ENCODE measurements at regions not wholly inside any gene's neighbourhood (a gene's known extent, or its start where the extent isn't known, plus 50 kb on each side); places are given as distances from the start of the nearest gene placed in this dataset.

DNA sequence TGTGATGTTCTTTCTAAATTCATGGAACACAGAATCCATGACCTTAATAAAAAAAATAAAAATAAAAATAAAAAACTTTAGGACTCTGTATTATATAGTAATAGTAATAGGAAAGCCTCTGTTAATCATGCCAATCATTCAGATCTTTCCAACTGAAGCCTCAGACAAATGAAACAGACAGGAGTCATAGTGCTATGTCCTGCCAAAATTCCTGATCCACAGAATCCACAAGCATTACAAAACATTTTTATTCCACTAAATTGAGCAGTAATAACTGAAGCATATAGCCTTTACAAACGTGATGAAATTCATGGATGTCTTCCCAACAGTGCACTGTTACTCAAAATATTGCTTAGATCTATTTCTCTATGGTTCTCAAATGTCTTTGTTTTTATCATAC is 820.6 kb upstream of the PCDH9 start:
- Histone ChIP-seq H3K4me3 (ENCODE audit: low read depth, low read length) (no peak overlapping the region), H3K27me3 (ENCODE audit: control insufficient read depth, insufficient read depth, low read length) (no peaks in the 10 kb centered on the region), H3K36me3 (ENCODE audit: control insufficient read depth, insufficient read depth, low read length) (no peaks in the 10 kb centered on the region)
- ChIA-PET CTCF (no interaction called here), POLR2A (no interaction called here)
- TF ChIP-seq, protein P1, sequence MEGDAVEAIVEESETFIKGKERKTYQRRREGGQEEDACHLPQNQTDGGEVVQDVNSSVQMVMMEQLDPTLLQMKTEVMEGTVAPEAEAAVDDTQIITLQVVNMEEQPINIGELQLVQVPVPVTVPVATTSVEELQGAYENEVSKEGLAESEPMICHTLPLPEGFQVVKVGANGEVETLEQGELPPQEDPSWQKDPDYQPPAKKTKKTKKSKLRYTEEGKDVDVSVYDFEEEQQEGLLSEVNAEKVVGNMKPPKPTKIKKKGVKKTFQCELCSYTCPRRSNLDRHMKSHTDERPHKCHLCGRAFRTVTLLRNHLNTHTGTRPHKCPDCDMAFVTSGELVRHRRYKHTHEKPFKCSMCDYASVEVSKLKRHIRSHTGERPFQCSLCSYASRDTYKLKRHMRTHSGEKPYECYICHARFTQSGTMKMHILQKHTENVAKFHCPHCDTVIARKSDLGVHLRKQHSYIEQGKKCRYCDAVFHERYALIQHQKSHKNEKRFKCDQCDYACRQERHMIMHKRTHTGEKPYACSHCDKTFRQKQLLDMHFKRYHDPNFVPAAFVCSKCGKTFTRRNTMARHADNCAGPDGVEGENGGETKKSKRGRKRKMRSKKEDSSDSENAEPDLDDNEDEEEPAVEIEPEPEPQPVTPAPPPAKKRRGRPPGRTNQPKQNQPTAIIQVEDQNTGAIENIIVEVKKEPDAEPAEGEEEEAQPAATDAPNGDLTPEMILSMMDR (IDR thresholded peaks at IDR 0.05; ENCODE audit: insufficient read depth, low read depth, low read length) = no peak
- no peak for DNase-seq (ENCODE audit: low read depth)

DNA sequence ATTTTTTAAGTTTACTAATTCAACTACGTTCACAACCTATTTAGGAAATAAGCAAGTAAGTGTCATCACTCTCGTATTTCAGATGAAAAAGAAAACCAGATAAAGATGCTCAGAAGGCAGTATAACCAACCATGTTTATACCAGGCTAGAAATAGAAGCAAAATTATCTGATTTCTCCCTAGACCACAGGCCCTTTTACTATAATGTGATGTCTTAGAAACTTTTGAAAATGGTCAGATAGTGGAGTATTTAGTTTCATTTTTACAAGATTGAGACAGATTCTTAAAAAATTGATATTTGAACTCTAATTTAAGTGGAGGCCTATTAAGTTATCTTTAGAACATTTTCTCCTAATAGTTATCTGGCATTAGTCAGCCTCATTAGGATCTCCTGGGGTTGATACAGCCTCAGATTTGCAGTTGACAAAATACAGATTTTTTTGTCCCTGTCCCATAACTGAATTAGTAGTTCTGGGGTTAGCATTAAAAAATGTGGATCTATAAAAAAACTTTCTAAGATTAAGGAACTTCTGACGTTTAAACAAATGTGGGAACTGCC is 818.7 kb upstream of the PCDH9 start:
- no peaks in the 10 kb centered on the region for H3K27me3 ChIP-seq (ENCODE audit: control insufficient read depth, insufficient read depth, low read length)
- CTCF ChIA-PET = no interaction called here
- H3K4me3 ChIP-seq (ENCODE audit: low read depth, low read length) = no peak overlapping the region
- TF ChIP-seq, protein P1 (IDR thresholded peaks at IDR 0.05; ENCODE audit: insufficient read depth, low read depth, low read length) = no peak
- POLR2A ChIA-PET = no interaction called here
- H3K36me3 ChIP-seq (ENCODE audit: control insufficient read depth, insufficient read depth, low read length) = no peaks in the 10 kb centered on the region
- no peak for DNase-seq (ENCODE audit: low read depth)

DNA sequence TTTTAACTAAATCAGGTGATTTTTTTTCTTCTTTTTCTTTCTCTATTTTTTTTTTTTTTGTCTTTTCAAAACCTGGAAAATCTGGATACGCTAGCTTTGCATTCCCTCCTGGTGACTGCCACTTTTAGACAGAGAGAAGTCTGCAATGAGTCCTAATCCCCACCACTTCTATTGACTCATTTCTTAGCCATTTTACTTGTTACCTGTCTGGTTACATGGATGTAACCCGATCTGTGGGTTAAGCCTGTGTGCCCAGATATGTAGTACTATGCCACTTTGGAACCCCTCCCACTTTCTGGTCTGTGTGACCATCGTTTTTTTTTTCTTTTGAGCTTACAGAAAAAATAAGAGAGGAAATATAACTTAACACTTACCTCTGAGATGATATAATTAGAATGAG is 817.8 kb upstream of the PCDH9 start:
- POLR2A ChIA-PET = no interaction called here
- CTCF ChIA-PET = no interaction called here
- TF ChIP-seq, protein P1 (IDR thresholded peaks at IDR 0.05; ENCODE audit: insufficient read depth, low read depth, low read length) = no peak
- no peak for DNase-seq (ENCODE audit: low read depth)
- Histone ChIP-seq H3K36me3 (ENCODE audit: control insufficient read depth, insufficient read depth, low read length) (no peaks in the 10 kb centered on the region), H3K27me3 (ENCODE audit: control insufficient read depth, insufficient read depth, low read length) (no peaks in the 10 kb centered on the region), H3K4me3 (ENCODE audit: low read depth, low read length) (no peak overlapping the region)

DNA sequence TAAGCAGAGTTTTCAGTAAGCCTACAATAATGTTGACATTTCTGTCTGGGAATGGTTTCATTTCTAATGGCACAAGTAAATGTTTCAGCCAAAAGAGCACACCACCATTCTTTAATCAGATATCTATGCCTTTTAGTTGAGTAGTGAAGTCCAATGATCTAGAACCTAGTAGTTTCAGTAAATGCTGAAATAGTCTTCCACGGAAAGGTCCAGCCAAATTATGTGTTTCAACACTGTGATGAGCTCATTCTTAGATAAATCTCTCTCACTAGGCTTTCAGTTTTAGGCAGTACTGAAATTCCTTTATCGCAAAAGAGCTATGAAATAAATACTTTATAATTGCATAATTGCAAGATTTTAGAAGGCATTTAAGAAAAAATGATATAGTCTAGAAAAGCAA is 816.8 kb upstream of the PCDH9 start:
- POLR2A ChIA-PET = no interaction called here
- no peak for DNase-seq (ENCODE audit: low read depth)
- CTCF ChIA-PET = no interaction called here

DNA sequence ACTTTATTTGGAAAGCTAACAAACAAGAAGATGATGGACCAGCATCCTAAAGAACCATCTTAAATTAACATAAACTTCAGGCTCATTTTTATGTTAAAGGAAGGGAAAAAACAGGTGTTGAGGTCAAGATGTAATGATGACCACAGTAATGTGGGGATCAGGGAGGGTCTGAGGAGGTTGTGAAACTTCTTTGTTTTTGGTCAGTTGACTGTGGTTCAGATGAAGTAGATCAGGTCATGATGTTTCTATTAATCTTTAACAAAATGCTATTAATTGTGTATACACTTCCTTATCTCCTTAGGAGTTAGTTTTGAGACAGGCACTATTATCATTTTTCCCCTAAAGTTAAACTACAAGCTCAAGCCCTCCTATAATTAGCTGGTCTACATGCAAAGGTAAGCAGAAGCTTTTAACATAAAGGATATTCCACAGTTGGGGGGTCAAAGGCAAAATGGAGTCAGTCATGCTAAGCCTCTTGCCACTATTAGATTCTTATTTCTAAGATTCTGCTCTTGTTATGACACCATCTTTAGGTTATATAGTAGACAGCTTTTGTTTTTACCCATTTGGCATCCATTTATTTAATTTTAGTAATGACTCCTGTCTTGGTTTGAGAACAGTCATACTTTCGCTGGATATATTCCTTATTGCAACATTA is 800.1 kb upstream of the PCDH9 start:
- Histone ChIP-seq H3K36me3 (ENCODE audit: control insufficient read depth, insufficient read depth, low read length) (no peaks in the 10 kb centered on the region), H3K4me3 (ENCODE audit: low read depth, low read length) (no peak overlapping the region), H3K27me3 (ENCODE audit: control insufficient read depth, insufficient read depth, low read length) (no peaks in the 10 kb centered on the region)
- TF ChIP-seq, protein P1 (IDR thresholded peaks at IDR 0.05; ENCODE audit: insufficient read depth, low read depth, low read length) = no peak
- ChIA-PET CTCF (no interaction called here), POLR2A (no interaction called here)
- DNase-seq (ENCODE audit: low read depth) = no peak

More for the DNA sequence above, 816.8 kb upstream of the PCDH9 start:
- no peak overlapping the region for H3K4me3 ChIP-seq (ENCODE audit: low read depth, low read length)
- TF ChIP-seq, protein P1 (IDR thresholded peaks at IDR 0.05; ENCODE audit: insufficient read depth, low read depth, low read length) = no peak
- H3K36me3 ChIP-seq (ENCODE audit: control insufficient read depth, insufficient read depth, low read length) = no peaks in the 10 kb centered on the region
- no peaks in the 10 kb centered on the region for H3K27me3 ChIP-seq (ENCODE audit: control insufficient read depth, insufficient read depth, low read length)

Data from BJ (cell line).